GM19463 (cell line): ENCODE measurements at regions not wholly inside any gene's neighbourhood (a gene's known extent, or its start where the extent isn't known, plus 50 kb on each side); places are given as distances from the start of the nearest gene placed in this dataset.

Source experiments
- ATAC-seq: cut with Tn5 transposase; IDR thresholded peaks from one replicate; pipeline ENCODE4 v1.9.1; 2021; ENCODE audit warnings: mild to moderate bottlenecking, moderate library complexity; ENCODE audit not compliant: unreplicated experiment

DNA sequence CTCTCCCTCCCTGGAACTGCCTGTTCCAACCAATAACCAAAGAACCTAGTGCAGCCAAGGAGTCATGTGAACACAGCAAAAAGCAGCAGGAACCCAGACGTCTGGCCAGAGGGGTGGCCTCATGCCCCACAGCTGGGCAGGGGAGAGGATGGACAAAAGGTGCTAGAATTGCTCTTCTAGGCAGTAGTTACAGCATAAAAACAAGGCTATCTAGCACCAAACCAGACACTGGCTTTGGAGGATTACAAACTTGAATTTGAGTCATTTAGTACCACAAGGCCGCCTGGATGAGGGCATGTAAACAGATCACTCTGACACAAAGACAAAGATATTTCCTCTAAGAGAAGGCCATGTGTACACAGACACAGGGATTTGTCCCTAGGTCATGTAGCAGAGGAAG lies 423.3 kb upstream of the MAF start:
- ATAC-seq, result no peak

DNA sequence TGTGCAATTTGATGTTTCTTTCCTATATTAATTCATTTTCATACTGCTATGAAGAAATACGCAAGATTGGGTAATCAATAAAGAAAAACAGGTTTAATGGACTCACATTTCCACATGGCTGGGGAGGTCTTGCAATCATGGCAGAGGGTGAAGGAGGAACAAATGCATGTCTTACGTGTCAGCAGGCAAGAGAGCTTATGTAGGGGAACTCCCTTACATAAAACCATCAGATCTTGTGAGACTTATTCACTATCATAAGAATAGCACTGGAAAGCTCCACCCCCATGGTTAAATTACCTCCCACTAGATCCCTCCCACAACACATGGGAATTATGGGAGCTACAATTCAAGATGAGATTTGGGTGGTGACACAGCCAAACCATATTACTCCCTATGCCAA lies 418.9 kb upstream of the MAF start:
- ATAC-seq, result no peak

DNA sequence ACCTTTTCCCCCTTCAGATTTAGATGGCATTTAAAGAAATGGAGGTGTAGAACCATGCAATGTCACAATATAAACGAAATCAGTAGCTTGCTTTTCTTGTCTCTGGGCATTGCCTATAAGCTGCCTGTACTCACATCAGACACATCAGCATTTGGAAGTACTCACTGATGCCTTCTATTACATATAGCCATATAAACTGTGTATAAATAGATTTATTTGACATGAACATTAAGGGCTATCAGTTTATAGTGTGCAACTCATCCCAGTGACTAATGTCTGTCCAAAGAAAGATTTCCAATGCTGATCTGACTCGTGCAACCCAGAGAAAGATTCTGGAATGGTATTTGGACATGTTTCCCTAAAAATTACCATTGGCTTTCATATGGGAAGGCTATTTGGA lies 417.9 kb upstream of the MAF start:
- ATAC-seq, result no peak

GRCh38 chr16:80016731-80017326 lies 416.3 kb upstream of the MAF start:
- no peak for ATAC-seq

DNA sequence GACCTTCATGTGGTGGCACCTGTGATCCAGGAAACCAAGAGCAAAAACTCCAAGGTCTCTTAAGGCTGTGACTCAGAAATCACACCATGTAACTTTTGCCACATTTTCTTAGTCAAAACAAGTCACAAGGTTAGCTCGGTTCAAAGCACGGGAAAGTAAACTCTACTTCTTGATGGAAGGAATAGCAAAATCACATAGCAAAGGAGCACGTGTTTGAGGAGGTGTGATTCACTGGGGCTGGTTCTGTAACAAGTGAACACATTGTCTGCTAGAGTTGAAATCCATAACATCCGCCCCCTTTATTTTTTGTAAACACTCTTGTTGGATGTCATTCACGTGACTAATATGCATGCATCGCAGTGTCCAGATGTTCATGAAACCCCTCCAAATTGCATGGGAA lies 415.0 kb upstream of the MAF start:
- no peak for ATAC-seq

DNA sequence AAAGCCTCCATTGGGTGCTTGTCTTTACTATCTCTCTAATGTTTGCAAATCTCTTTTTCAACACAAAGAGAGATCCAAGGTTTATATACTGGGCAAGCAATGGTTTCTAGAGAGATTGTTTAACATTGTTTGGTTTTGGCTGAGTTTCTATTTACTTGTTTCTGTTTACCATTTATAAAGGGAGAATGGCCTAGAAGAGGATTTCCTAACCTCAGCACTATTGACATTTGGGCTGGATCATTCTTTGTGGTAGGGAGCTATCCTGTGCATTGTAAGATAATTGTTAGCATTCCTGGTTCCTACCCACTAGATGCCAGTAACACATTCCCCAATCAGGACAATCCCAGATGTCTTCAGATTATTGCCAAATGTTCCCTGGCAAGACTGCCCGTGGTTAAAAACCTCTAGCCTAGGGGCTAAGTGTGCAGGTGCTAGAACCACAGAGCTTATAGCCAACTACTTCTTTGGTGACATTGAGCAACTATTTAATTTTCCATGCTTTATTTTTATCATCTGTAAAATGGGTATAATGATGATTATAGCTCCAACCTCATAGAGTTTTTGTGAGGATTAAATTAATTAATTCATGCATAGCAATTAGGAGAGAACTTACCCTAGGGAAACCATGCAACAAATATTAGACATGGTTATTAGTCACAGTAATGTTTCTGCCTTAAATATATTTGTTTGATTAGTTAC lies 413.9 kb upstream of the MAF start:
- no peak for ATAC-seq

DNA sequence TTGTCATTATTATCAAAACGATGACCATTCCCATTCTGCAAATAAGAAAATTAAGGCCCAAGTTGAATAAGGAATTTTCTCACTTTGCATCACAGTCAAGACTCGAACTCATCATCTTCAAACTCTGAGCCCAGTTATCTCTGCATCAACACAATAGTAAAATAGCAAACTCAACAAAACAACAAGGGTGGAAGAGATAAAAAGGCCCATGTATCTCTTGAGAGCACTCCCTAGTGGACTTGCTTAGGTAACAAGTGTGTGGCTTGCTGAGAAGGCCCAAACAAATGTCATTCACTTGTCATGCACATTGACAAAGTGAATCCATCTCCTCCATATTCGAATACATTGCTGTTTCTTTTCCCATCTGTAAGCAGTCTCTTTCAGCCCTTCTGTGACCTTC lies 412.0 kb upstream of the MAF start:
- no peak for ATAC-seq

DNA sequence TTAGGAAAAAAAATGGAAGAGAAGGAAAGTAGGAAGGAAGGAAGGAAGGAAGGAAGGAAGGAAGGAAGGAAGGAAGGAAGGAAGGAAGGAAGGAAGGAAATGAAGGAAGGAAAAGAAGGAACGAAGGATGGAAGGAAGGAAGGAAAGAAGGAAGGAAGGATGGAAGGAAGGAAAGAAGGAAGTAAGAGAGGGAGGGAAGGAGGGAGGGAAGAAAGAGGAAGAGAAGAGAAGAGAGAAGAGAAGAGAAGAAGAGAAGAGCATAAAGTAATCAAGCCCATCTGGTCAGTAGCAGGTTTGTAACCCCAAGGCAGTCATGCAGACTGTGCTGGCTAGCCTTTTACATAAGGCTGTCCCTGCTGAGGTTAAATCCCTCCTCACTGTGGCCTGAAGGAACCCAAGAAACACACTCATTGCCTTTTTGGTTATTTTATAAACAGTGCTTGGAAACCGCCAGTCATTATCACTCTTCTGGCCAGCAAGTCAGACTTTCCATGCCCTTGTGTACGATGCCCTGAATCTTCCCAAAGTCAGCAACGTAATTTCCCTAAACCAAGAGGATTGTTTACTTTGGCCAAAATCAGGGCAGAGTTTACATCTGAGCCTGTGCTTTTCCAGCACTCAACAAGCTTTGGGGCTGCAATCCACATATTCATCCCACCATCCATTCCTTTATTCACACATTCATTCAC lies 409.6 kb upstream of the MAF start:
- ATAC-seq, result no peak

- no peak for ATAC-seq
Measured at GRCh38 chr16:80008857-80009256, 408.3 kb upstream of the MAF start.

- no peak for ATAC-seq
Measured at GRCh38 chr16:80007231-80007630, 406.7 kb upstream of the MAF start.

DNA sequence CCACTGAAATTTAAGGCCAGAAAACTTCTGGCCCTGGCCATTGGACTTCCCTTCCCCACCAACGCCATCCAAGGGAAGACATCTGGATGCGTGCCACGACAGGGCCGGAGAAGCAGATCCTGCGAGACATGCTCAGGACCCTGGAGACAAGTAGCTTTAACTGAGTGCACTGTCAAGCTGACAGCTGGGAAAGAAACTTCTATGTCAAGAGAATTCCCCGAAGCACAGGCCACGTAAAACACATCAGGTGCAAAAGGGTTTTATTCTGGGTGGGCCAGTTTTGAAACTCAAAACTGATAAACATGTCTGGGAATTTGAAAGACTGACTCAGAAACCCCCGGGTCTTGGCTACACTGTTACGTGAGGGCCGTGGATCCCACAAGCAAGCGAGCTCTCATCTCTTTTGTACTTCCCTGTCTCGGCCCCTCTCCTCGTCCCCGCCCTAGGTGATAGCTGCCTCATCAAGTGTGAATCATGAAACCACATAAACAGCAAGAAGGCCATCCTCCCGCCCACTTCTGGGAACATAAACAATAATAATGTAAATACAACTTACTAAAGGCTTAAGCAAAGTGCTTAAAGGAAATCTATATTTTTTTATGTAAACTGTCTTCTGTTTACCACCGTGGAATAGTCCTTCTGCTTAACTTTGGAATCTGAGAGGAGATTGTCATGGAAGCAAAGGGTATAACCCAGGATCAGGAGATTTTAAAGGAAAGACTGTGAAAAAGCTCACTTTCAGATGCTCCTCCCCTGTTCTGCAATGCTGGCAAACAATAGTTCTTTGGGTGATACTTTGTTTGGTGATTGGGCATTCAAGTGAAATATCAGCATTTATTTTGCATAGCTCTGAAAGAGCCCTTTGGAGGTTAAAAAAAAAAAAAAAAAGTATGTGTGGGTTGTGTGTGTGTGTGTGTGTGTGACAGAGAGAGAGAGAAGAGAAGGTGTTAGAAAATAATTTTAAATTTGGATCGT lies 406.0 kb upstream of the MAF start:
- no peak for ATAC-seq

- no peak for ATAC-seq
Measured at GRCh38 chr16:80004113-80004512, 403.6 kb upstream of the MAF start.

DNA sequence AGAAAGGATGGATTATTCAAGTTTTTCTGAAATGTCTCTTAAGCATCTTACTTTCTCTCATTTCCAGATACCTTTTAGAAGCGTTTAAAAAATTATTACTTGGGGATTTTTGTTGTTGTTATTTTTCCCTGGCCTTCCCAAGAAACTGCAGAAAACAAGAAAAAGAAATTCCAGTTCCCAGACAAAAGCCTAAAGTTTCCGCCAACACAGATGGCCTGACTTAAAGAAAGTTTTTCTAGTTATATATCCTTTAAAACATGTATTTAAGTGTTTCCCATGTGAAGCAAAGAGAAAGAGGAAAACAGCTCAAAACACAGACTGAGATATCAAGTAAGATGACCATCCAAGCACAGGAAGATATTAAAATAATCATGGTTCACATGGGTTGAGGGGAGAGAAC lies 401.7 kb upstream of the MAF start:
- ATAC-seq, result no peak

DNA sequence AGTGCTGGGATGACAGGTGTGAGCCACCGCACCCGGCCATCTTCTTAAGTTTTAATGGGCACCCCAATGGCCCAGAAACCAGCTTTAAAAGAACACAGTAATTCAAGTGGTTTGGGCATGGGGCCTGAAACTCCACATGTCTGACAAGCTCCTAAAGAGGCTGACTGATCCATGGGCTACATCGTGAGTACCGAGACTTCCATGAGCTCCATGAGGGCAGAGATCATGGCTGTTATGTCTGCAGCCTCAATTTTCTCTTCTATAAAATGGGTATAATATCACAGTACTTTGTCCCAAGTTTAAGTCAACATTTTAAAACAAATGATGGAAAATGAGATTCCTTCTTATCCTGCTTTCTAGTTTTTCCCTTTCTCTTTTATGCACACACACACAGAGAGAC lies 397.6 kb upstream of the MAF start:
- no peak for ATAC-seq

DNA sequence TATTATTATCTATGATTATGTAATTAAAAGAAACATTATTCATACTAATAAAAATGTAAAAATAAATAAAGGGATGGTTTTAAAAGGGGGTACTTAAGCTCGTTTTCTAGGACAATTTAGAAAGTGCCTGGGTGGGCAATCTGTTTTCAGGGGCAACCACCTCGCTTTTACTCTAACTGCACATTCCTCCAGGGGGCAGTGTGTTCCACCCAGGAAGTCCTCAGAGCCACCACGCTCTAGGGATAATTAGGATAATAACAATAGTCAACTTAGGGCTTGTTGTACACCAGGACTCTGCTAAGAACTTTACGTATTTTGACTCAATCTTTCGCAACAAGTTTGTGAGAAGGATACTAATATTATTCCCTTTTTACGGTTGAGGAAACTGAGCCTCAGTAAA lies 396.7 kb upstream of the MAF start:
- no peak for ATAC-seq

DNA sequence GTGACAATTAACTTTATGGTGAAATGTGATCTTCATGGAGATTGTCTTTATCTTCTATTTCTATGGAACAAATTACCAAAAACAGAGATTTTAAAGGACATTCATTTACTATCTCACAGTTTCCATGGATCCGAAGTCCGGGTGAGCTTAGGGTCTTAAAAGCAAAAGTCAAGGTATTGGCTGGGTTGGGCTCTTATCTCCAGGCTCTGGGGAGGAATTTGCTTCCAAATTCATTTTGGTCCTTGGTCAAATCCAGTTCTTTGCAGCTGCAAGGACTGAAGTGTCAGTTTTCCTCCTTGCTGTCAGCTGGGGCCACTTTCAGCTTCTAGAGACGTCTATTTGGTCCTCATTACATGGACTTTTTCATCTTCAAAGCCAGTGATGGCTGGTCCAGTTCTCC lies 395.8 kb upstream of the MAF start:
- ATAC-seq, result no peak

- ATAC-seq, result no peak
Measured at GRCh38 chr16:79995315-79995714, 394.8 kb upstream of the MAF start.

- ATAC-seq, result no peak
Measured at GRCh38 chr16:79994418-79994817, 393.9 kb upstream of the MAF start.

DNA sequence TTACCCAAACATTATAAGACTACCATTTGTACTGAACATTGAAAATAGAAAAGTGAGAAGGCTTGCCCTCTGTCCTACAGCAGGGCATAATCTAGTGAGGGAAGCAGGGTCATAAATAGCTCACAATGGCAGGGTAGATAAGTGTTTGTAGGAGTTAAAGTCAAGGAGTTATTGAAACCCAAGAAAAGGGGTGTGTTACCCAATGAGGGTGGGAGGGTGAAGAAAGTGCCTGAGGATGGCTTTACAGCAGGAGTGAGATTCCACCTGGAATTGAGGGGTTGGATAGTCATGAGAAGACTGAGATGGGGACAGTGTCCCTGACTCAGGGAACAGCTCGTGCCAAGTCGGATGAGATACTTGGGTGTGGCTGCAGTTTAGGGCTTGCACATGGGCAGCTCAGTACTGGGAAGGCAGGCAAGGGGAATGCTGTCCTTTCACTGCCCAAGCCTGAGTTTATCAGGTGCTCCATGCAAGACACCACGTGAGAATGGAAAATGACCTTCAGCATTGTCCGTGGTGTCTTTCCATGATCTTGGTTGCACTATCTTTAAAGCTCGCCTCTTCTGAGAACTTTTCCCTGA lies 393.2 kb upstream of the MAF start:
- no peak for ATAC-seq

GRCh38 chr16:79991969-79992368 lies 391.4 kb upstream of the MAF start:
- ATAC-seq, result no peak

DNA sequence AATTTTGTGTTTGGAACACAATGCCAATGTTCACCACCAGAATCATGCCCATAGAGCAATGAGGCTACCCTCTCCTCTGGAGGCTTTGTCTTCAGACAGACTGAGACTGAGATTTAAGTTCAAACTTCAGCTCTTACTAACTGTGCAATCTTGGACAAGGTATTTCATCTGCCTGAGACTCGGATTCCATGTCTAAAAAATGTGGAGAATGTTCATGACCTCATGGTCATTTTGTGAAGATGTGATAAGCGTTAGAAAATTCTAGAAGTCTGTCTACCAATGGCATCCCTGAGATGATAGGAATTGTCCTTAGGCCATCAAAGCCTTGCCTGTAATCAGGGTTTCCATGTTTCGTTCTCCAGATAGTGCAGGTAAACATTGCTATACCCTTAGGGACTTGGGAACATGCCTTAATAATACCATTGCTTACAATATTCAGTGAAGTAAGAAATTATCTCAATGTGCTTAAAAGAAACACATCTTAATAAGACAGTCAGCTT lies 388.2 kb upstream of the MAF start:
- ATAC-seq, result no peak
